ENCODE measurements at regions not wholly inside any gene's neighbourhood (a gene's known extent, or its start where the extent isn't known, plus 50 kb on each side); places are given as distances from the start of the nearest gene placed in this dataset.
"Not testable (repeated sequence)": the region's sequence is repeated elsewhere in the genome, so short reads cannot be mapped to it uniquely, and the experiment has no call there.

- no peak for DNase-seq (ENCODE audit: low read depth in 2 of 2)
These were observed 65.0 kb upstream of the IQSEC1 start for GRCh38 chr3:13137941-13138832.

- DNase-seq (ENCODE audit: low read depth in 2 of 2) = not testable (repeated sequence)
These were observed 63.6 kb upstream of the IQSEC1 start for GRCh38 chr3:13136848-13137247.

GRCh38 chr3:13136426-13136825, 63.2 kb upstream of the IQSEC1 start:
- DNase-seq (ENCODE audit: low read depth in 2 of 2) = no peak

GRCh38 chr3:13135811-13136321, 62.6 kb upstream of the IQSEC1 start:
- DNase-seq (ENCODE audit: low read depth in 2 of 2) = no peak

GRCh38 chr3:13135251-13135810, 62.1 kb upstream of the IQSEC1 start:
- no peak for DNase-seq (ENCODE audit: low read depth in 2 of 2)

- no peak for DNase-seq (ENCODE audit: low read depth in 2 of 2)
These were observed 61.6 kb upstream of the IQSEC1 start for GRCh38 chr3:13134879-13135206.

GRCh38 chr3:13134166-13134878, 61.1 kb upstream of the IQSEC1 start:
- no peak for DNase-seq (ENCODE audit: low read depth in 2 of 2)

- DNase-seq (ENCODE audit: low read depth in 2 of 2) = no peak
These were observed 60.3 kb upstream of the IQSEC1 start for GRCh38 chr3:13133471-13133981.

- no peak for DNase-seq (ENCODE audit: low read depth in 2 of 2)
These were observed 59.6 kb upstream of the IQSEC1 start for GRCh38 chr3:13132731-13133410.

GRCh38 chr3:13132281-13132680, 59.1 kb upstream of the IQSEC1 start:
- no peak for DNase-seq (ENCODE audit: low read depth in 2 of 2)

GRCh38 chr3:13130464-13131193, 57.4 kb upstream of the IQSEC1 start:
- DNase-seq (ENCODE audit: low read depth in 2 of 2) = no peak

GRCh38 chr3:13125092-13126015, 52.1 kb upstream of the IQSEC1 start:
- no peak for DNase-seq (ENCODE audit: low read depth in 2 of 2)

GRCh38 chr3:13124631-13125030, 51.4 kb upstream of the IQSEC1 start:
- no peak for DNase-seq (ENCODE audit: low read depth in 2 of 2)

- DNase-seq (ENCODE audit: low read depth in 2 of 2) = no peak
These were observed 50.5 kb upstream of the IQSEC1 start for GRCh38 chr3:13123765-13124164.

- DNase-seq (ENCODE audit: low read depth in 2 of 2) = no peak
These were observed 49.9 kb upstream of the IQSEC1 start for GRCh38 chr3:13123013-13123654.
